B cell (primary cell): ENCODE measurements at regions not wholly inside any gene's neighbourhood (a gene's known extent, or its start where the extent isn't known, plus 50 kb on each side); places are given as distances from the start of the nearest gene placed in this dataset.

Source experiments
- ATAC-seq: fragments of 200-7000 bp; cut with Tn5 transposase; one replicate; pipeline ENCODE4 v1.10.0; 2021; ENCODE audit warnings: low read depth, mild to moderate bottlenecking, moderate number of reproducible peaks, moderate library complexity
- CTCF ChIA-PET: fragments of 350-600 bp; sonication (Branson Sonifier 250); formaldehyde crosslinking; loops from one replicate; lab custom pipeline; 2021; ENCODE audit warnings: antibody characterized with exemption, inconsistent platforms; lab: Charles Lee
- POLR2A ChIA-PET: fragments of 350-600 bp; sonication (Branson Sonifier 250); formaldehyde crosslinking; loops from one replicate; lab custom pipeline; 2021; ENCODE audit warnings: antibody characterized with exemption; lab: Charles Lee
- DNase-seq: peaks from one replicate; pipeline ENCODE4 v3.0.0; 2013
- H2AFZ ChIP-seq: 2 replicates; pipeline ENCODE4 v1.6.1; 2012; ENCODE audit warnings: mild to moderate bottlenecking, low read depth, low read length; ENCODE audit not compliant: insufficient read depth, poor library complexity, severe bottlenecking
- H3K27ac ChIP-seq, 2 donors: 1 replicate in 1 of 2; 2 replicates in 1 of 2; pipeline ENCODE4 v1.5.1; 2012 to 2013; ENCODE audit warnings: low read length in 2 of 2, mild to moderate bottlenecking in 2 of 2, moderate library complexity in 1 of 2
- H3K27me3 ChIP-seq, 4 experiments: fragments of 200-600 bp in 1 of 4; sonication (generic) in 1 of 4; replicated peaks in 1 of 4; 1 replicate in 2 of 4; 2 replicates in 2 of 4; pipeline versions ENCODE4 v1.6.1 to v1.7.0; 2013 to 2016; ENCODE audit warnings: low read length in 3 of 4, mild to moderate bottlenecking in 2 of 4, mixed read lengths in 1 of 4, moderate library complexity in 1 of 4; ENCODE audit not compliant: insufficient read depth in 4 of 4, control insufficient read depth in 3 of 4; ENCODE audit errors: control extremely low read depth in 1 of 4
- H3K36me3 ChIP-seq, 2 experiments: replicated peaks in 1 of 2; 1 replicate in 1 of 2; 2 replicates in 1 of 2; pipeline versions ENCODE4 v1.6.1 to v1.7.1; 2013; ENCODE audit warnings: low read length in 1 of 2; ENCODE audit not compliant: insufficient read depth in 2 of 2, control insufficient read depth in 1 of 2; ENCODE audit errors: control extremely low read depth in 1 of 2, extremely low read depth in 1 of 2
- H3K4me1 ChIP-seq, 2 donors: fragments of 200-600 bp in 1 of 2; sonication (generic) in 1 of 2; 1 replicate in 1 of 2; 2 replicates in 1 of 2; pipeline versions ENCODE4 v1.5.1 to v1.6.1; 2013 to 2017; ENCODE audit warnings: low read length in 2 of 2; ENCODE audit not compliant: control insufficient read depth in 2 of 2, insufficient read depth in 2 of 2
- H3K4me2 ChIP-seq: replicated peaks from 2 replicates; pipeline ENCODE3; 2012; ENCODE audit warnings: mild to moderate bottlenecking, low read depth, low read length; ENCODE audit not compliant: poor library complexity, severe bottlenecking
- H3K4me3 ChIP-seq, 5 experiments: fragments of 200-600 bp in 1 of 5; sonication (generic) in 1 of 5; 1 replicate in 3 of 5; 2 replicates in 2 of 5; pipeline versions ENCODE4 v1.5.1 to v1.7.0; 2011 to 2016; ENCODE audit warnings: low read length in 4 of 5, mild to moderate bottlenecking in 4 of 5, low read depth in 2 of 5, control low read depth in 1 of 5, moderate library complexity in 1 of 5; ENCODE audit not compliant: insufficient read depth in 1 of 5; ENCODE audit errors: control extremely low read depth in 1 of 5, extremely low read depth in 1 of 5
- H3K79me2 ChIP-seq: fragments of 200-600 bp; sonication (generic); one replicate; pipeline ENCODE4 v1.6.0; 2016; ENCODE audit warnings: low read length; ENCODE audit not compliant: control insufficient read depth, insufficient read depth
- H3K9ac ChIP-seq: fragments of 200-600 bp; sonication (generic); 2 replicates; pipeline ENCODE4 v1.6.1; 2017; ENCODE audit warnings: mild to moderate bottlenecking, low read length, moderate library complexity
- H3K9me3 ChIP-seq, 3 donors: one replicate each; pipeline versions ENCODE4 v1.6.1 to v1.7.1; 2013; ENCODE audit warnings: low read length in 2 of 3; ENCODE audit not compliant: control insufficient read depth in 2 of 3, insufficient read depth in 1 of 3; ENCODE audit errors: control extremely low read depth in 1 of 3
- H4K20me1 ChIP-seq: 2 replicates; pipeline ENCODE4 v1.6.0; 2012; ENCODE audit warnings: mild to moderate bottlenecking, low read length; ENCODE audit not compliant: insufficient read depth, control insufficient read depth, poor library complexity, severe bottlenecking
- H3K27ac Mint-ChIP-seq: one replicate; pipeline ENCODE4 v1.8.0; 2021; ENCODE audit warnings: mixed read lengths
- H3K27me3 Mint-ChIP-seq: one replicate; pipeline ENCODE4 v1.8.0; 2021; ENCODE audit warnings: mixed read lengths
- H3K4me1 Mint-ChIP-seq: one replicate; pipeline ENCODE4 v1.8.0; 2021; ENCODE audit warnings: mixed read lengths
- H3K4me3 Mint-ChIP-seq: one replicate; pipeline ENCODE4 v1.8.0; 2021; ENCODE audit warnings: mixed read lengths
- H3K9me3 Mint-ChIP-seq: one replicate; pipeline ENCODE4 v1.8.0; 2022; ENCODE audit warnings: mixed read lengths; ENCODE audit not compliant: insufficient read depth
- CTCF ChIP-seq: fragments of 200-600 bp; IDR thresholded peaks from one replicate; pipeline ENCODE4 v1.8.0; 2022; ENCODE audit warnings: antibody characterized with exemption, mild to moderate bottlenecking
- EZH2 ChIP-seq: IDR thresholded peaks from 2 replicates; pipeline ENCODE4 v1.6.1; 2012; ENCODE audit warnings: borderline replicate concordance, low read depth, mild to moderate bottlenecking, moderate library complexity, low read length; ENCODE audit not compliant: insufficient read depth, poor library complexity, severe bottlenecking
- WGBS: methylation state at CpG from one replicate; pipeline ENCODE4 v1.1.5; 2013; ENCODE audit warnings: missing lambda C conversion rate; ENCODE audit not compliant: insufficient coverage; 5-methylcytosine and 5-hydroxymethylcytosine counted together
- intact Hi-C: fragments of 100-400 bp; cut with micrococcal nuclease; formaldehyde crosslinking; loops from one replicate; pipeline ENCODE4 v1.10.0; 2022

GRCh38 chr2:241993386-241994005 is 124.0 kb downstream of the RTP5 start:
- Histone ChIP-seq H3K27me3 (no peaks in the 10 kb centered on the region), H3K9ac (no peak overlapping the region), H3K4me1 (peaks cover 8 to 12% of the 10 kb centered on the region in 2 donors), H3K4me2 (no peak overlapping the region), H3K27ac (no peak overlapping the region), H4K20me1 (no peaks in the 10 kb centered on the region), H3K9me3 (peaks cover 0 to 10% (median 0%) of the 10 kb centered on the region in 3 donors), H3K36me3 (peaks cover 0 to 19% of the 10 kb centered on the region in 2 experiments), H2AFZ (no peak overlapping the region), H3K79me2 (peaks cover 4% of the 10 kb centered on the region), H3K4me3 (no peak overlapping the region)
- H3K4me3 Mint-ChIP-seq, result no peak overlapping the region
- ATAC-seq (no peak), DNase-seq (no peak)
- 96% methylated on average over 16 of the region's 16 CpGs for WGBS
- no peaks in the 10 kb centered on the region for H3K9me3 Mint-ChIP-seq
- TF ChIP-seq EZH2 (no peak), CTCF (no peak)
- peaks cover 18% of the 10 kb centered on the region for H3K4me1 Mint-ChIP-seq
- no peak overlapping the region for H3K27ac Mint-ChIP-seq
- POLR2A ChIA-PET, result no interaction called here
- intact Hi-C loops, result no loop called here
- H3K27me3 Mint-ChIP-seq, result no peaks in the 10 kb centered on the region
- CTCF ChIA-PET, result no interaction called here

- 99% methylated on average over 12 of the region's 12 CpGs for WGBS
- intact Hi-C loops, result no loop called here
- no peaks in the 10 kb centered on the region for H3K9me3 Mint-ChIP-seq
- no peaks in the 10 kb centered on the region for H3K27me3 Mint-ChIP-seq
- Histone ChIP-seq H3K4me3 (no peak overlapping the region), H3K4me2 (no peak overlapping the region), H3K9me3 (peaks cover 0 to 7% (median 0%) of the 10 kb centered on the region in 3 donors), H3K4me1 (peaks cover 6 to 7% of the 10 kb centered on the region in 2 donors), H3K36me3 (peaks cover 0 to 22% of the 10 kb centered on the region in 2 experiments), H3K79me2 (peaks cover 4% of the 10 kb centered on the region), H4K20me1 (no peaks in the 10 kb centered on the region), H3K27me3 (no peaks in the 10 kb centered on the region), H3K27ac (no peak overlapping the region), H2AFZ (no peak overlapping the region), H3K9ac (no peak overlapping the region)
- ChIA-PET POLR2A (no interaction called here), CTCF (no interaction called here)
- peaks cover 14% of the 10 kb centered on the region for H3K4me1 Mint-ChIP-seq
- no peak overlapping the region for H3K27ac Mint-ChIP-seq
- DNase-seq, result no peak
- no peak overlapping the region for H3K4me3 Mint-ChIP-seq
- no peak for TF ChIP-seq CTCF
- TF ChIP-seq EZH2, result no peak
- no peak for ATAC-seq
Measured at GRCh38 chr2:241994086-241994485, 124.6 kb downstream of the RTP5 start.
